ENCODE measurements at regions not wholly inside any gene's neighbourhood (a gene's known extent, or its start where the extent isn't known, plus 50 kb on each side); places are given as distances from the start of the nearest gene placed in this dataset.

GRCh38 chr3:177545964-177546363, 348.7 kb upstream of the TBL1XR1 start:
- no peak for DNase-seq (ENCODE audit: extremely low spot score, unreplicated experiment)
- no peak for TF ChIP-seq CTCF (IDR thresholded peaks at IDR 0.05)
- H3K27me3 Mint-ChIP-seq (ENCODE audit: unreplicated experiment), result no peaks in the 10 kb centered on the region

GRCh38 chr3:177547711-177548350, 350.5 kb upstream of the TBL1XR1 start:
- Mint-ChIP-seq H3K27me3 (ENCODE audit: unreplicated experiment) (no peaks in the 10 kb centered on the region), H3K27ac (ENCODE audit: unreplicated experiment) (peak overlapping the region; percentile 39), H3K4me1 (ENCODE audit: unreplicated experiment) (peaks cover 40% of the 10 kb centered on the region), H3K4me3 (ENCODE audit: unreplicated experiment) (no peak overlapping the region), H3K36me3 (ENCODE audit: unreplicated experiment) (no peaks in the 10 kb centered on the region), H3K9me3 (ENCODE audit: unreplicated experiment) (no peaks in the 10 kb centered on the region)
- no peak for TF ChIP-seq CTCF (IDR thresholded peaks at IDR 0.05)
- no peak for DNase-seq (ENCODE audit: extremely low spot score, unreplicated experiment)

More at GRCh38 chr3:177545964-177546363, 348.7 kb upstream of the TBL1XR1 start:
- H3K9me3 Mint-ChIP-seq (ENCODE audit: unreplicated experiment), result no peaks in the 10 kb centered on the region
- peak overlapping the region; percentile 23 for H3K4me3 Mint-ChIP-seq (ENCODE audit: unreplicated experiment)
- no peaks in the 10 kb centered on the region for H3K36me3 Mint-ChIP-seq (ENCODE audit: unreplicated experiment)
- H3K27ac Mint-ChIP-seq (ENCODE audit: unreplicated experiment), result peak overlapping the region; percentile 91
- H3K4me1 Mint-ChIP-seq (ENCODE audit: unreplicated experiment), result peaks cover 46% of the 10 kb centered on the region

GRCh38 chr3:177550667-177551066, 353.4 kb upstream of the TBL1XR1 start:
- Mint-ChIP-seq H3K9me3 (ENCODE audit: unreplicated experiment) (no peaks in the 10 kb centered on the region), H3K36me3 (ENCODE audit: unreplicated experiment) (no peaks in the 10 kb centered on the region), H3K27ac (ENCODE audit: unreplicated experiment) (no peak overlapping the region), H3K27me3 (ENCODE audit: unreplicated experiment) (no peaks in the 10 kb centered on the region), H3K4me3 (ENCODE audit: unreplicated experiment) (no peak overlapping the region), H3K4me1 (ENCODE audit: unreplicated experiment) (peaks cover 46% of the 10 kb centered on the region)
- DNase-seq (ENCODE audit: extremely low spot score, unreplicated experiment), result no peak
- no peak for TF ChIP-seq CTCF (IDR thresholded peaks at IDR 0.05)

- no peak overlapping the region for H3K4me3 Mint-ChIP-seq (ENCODE audit: unreplicated experiment)
- no peaks in the 10 kb centered on the region for H3K36me3 Mint-ChIP-seq (ENCODE audit: unreplicated experiment)
- no peak for TF ChIP-seq CTCF (IDR thresholded peaks at IDR 0.05)
- H3K27ac Mint-ChIP-seq (ENCODE audit: unreplicated experiment), result no peak overlapping the region
- H3K4me1 Mint-ChIP-seq (ENCODE audit: unreplicated experiment), result peaks cover 40% of the 10 kb centered on the region
- no peak for DNase-seq (ENCODE audit: extremely low spot score, unreplicated experiment)
- H3K9me3 Mint-ChIP-seq (ENCODE audit: unreplicated experiment), result no peaks in the 10 kb centered on the region
- H3K27me3 Mint-ChIP-seq (ENCODE audit: unreplicated experiment), result no peaks in the 10 kb centered on the region
These were observed 354.2 kb upstream of the TBL1XR1 start for GRCh38 chr3:177551431-177551836.

GRCh38 chr3:177552051-177552450, 354.8 kb upstream of the TBL1XR1 start:
- Mint-ChIP-seq H3K9me3 (ENCODE audit: unreplicated experiment) (no peaks in the 10 kb centered on the region), H3K27ac (ENCODE audit: unreplicated experiment) (no peak overlapping the region), H3K27me3 (ENCODE audit: unreplicated experiment) (no peaks in the 10 kb centered on the region), H3K4me3 (ENCODE audit: unreplicated experiment) (no peak overlapping the region), H3K4me1 (ENCODE audit: unreplicated experiment) (peaks cover 34% of the 10 kb centered on the region), H3K36me3 (ENCODE audit: unreplicated experiment) (no peaks in the 10 kb centered on the region)
- no peak for TF ChIP-seq CTCF (IDR thresholded peaks at IDR 0.05)
- DNase-seq (ENCODE audit: extremely low spot score, unreplicated experiment), result no peak
